ENCODE measurements at regions not wholly inside any gene's neighbourhood (a gene's known extent, or its start where the extent isn't known, plus 50 kb on each side); places are given as distances from the start of the nearest gene placed in this dataset.
"Not testable (repeated sequence)": the region's sequence is repeated elsewhere in the genome, so short reads cannot be mapped to it uniquely, and the experiment has no call there.

DNA sequence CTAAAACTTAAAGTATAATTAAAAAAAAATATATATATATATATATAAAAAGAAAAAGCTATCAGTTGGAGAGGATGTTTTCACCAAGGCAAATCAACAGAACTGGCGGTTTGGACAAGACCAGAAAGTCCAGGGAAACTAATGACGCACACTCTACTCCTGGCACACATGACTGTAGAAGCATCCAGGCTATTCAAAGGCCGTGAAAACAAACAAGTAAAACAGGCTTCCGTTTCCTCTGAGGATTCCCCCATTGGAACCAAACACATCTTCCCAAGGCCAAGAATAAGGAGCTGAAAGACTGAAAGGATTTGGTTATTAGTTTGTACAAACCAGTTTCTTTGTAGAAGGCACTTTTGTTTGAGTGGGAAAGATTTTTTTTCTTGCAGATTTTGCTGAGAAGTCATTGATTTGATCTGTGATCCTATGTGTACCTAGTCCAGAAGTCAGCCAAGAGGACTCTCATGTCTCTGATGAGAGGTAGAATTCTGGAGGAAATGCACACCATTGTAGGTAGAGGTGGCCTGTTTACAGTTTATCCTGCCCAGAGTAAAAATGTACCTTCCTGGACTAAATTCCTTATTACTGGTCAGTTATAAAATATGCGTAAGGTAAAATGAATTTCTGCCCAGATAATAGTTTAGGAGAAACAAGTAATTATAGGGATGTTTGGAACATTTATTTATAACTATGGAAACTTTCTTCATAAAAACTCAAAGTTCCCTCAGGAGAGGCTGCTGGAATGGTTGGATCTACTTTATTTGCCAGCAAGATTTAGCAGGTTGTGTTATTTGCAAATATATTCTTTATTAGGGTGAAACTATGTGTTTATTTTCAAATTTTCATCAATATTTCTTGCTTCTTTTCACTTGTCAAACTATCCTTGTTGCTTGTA, 66.5 kb downstream of the DMP1 start:
- Histone ChIP-seq H3K9ac (ENCODE audit: low read depth, low read length) (no peak overlapping the region), H3K4me3 (ENCODE audit: low read depth, low read length) (no peak overlapping the region), H3K27me3 (ENCODE audit: control insufficient read depth, insufficient read depth, low read length) (no peaks in the 10 kb centered on the region), H3K36me3 (ENCODE audit: control insufficient read depth, insufficient read depth, low read length) (no peaks in the 10 kb centered on the region), H3K4me1 (ENCODE audit: control insufficient read depth, insufficient read depth, low read length) (no peaks in the 10 kb centered on the region), H3K9me3 (ENCODE audit: control insufficient read depth, insufficient read depth, low read length) (no peaks in the 10 kb centered on the region), H3K27ac (ENCODE audit: low read depth, low read length) (no peak overlapping the region)

DNA sequence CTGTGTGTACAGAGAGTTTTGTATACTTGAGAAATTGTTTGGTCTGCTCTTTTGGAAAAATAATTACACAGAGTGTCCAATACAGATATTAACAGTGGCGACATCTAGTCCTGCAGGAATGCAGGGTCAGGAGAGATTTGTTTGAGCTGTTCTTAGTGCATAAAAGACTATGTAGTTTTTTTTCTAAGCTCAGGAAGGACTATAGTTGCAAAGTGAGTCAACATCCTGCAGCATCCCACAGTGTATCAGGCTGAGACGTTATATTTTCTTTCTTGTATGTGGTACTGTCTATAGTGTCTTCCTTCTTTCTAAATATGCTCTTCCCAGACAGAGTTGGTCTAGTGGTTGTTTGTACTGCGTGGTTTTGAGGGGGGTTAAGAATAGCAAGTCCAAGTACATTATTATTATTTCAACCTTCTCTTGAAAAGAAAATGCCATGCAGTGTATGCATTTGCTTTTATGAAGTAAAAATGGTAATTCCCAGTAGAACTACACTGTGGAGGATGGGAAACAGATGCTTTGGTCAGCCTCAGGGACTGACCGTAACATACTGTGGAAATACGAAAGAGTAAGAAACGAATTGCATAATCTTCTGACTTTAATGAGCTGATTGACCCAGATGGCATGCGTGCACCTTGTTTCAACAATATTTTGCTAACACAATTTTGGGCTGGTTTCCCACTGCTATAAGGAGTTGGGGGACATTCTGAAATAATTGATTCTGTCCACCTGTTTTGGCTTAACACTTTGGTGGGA, 67.4 kb downstream of the DMP1 start:
- no peaks in the 10 kb centered on the region for H3K4me1 ChIP-seq (ENCODE audit: control insufficient read depth, insufficient read depth, low read length)
- H3K36me3 ChIP-seq (ENCODE audit: control insufficient read depth, insufficient read depth, low read length) = no peaks in the 10 kb centered on the region
- no peak overlapping the region for H3K9ac ChIP-seq (ENCODE audit: low read depth, low read length)
- H3K4me3 ChIP-seq (ENCODE audit: low read depth, low read length) = no peak overlapping the region
- no peaks in the 10 kb centered on the region for H3K9me3 ChIP-seq (ENCODE audit: control insufficient read depth, insufficient read depth, low read length)
- no peaks in the 10 kb centered on the region for H3K27me3 ChIP-seq (ENCODE audit: control insufficient read depth, insufficient read depth, low read length)
- H3K27ac ChIP-seq (ENCODE audit: low read depth, low read length) = no peak overlapping the region

DNA sequence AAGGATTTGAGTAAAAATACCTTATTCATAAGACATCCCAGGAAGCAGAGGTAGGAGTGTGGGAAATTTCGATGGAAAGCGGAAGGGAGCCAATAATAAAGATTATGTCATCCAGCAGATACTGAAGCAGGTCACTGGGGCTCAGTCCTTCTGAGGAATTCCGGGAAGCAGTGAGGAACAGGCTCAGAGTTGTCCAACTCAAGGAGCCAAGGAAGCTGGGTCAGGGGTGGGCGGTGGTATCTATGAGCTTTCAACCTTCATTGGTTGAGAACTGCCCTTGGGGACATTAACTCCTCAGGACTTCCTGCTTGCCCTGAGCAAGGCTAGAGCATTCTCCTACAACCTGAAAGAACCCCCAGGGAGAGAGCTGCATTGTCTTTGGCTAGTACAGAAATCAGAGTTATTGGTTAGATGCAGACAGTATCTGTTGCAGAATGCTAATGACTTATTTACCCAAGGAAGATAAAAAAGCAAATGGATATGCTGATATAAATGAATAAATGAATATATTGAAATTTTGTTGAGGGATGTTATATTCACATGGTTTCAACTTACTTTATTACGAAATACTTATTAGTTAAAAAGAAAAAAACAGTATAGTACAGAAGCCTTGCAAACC, 68.2 kb downstream of the DMP1 start:
- Histone ChIP-seq H3K27ac (ENCODE audit: low read depth, low read length) (no peak overlapping the region), H3K27me3 (ENCODE audit: control insufficient read depth, insufficient read depth, low read length) (no peaks in the 10 kb centered on the region), H3K4me1 (ENCODE audit: control insufficient read depth, insufficient read depth, low read length) (no peaks in the 10 kb centered on the region), H3K4me3 (ENCODE audit: low read depth, low read length) (no peak overlapping the region), H3K9ac (ENCODE audit: low read depth, low read length) (no peak overlapping the region), H3K9me3 (ENCODE audit: control insufficient read depth, insufficient read depth, low read length) (0 out of 2 replicates have a peak, but pooled peaks cover 2% of the 10 kb centered on the region), H3K36me3 (ENCODE audit: control insufficient read depth, insufficient read depth, low read length) (no peaks in the 10 kb centered on the region)

DNA sequence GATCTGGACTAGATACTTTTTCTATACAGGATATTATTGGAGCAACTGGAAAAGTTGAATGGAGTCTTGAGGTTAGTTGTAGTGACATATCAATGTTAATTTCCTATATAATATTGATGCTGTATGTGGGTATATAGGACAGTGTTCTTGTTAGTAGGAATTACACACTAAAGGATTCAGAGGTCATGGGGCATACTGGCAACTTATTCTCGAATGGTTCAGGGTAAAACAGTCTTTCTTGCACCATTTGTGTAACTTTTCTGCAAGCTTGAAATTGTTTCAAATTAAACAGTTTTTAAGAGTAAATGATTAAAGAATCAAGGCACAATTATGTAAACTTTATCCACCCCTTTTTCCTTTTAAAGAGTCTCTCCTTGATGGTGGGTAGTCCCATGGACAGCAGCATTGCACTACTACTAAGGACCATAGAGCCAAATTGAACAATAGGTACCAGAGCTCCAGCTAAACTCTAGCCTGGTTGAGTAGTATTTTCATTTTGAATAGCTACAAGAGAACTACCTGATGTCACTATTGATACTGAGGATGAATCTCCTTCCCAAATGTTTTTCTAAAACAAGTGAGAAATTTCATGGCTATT, 70.1 kb downstream of the DMP1 start:
- no peaks in the 10 kb centered on the region for H3K4me1 ChIP-seq (ENCODE audit: control insufficient read depth, insufficient read depth, low read length)
- no peaks in the 10 kb centered on the region for H3K36me3 ChIP-seq (ENCODE audit: control insufficient read depth, insufficient read depth, low read length)
- H3K4me3 ChIP-seq (ENCODE audit: low read depth, low read length) = no peak overlapping the region
- H3K27ac ChIP-seq (ENCODE audit: low read depth, low read length) = no peak overlapping the region
- no peak overlapping the region for H3K9ac ChIP-seq (ENCODE audit: low read depth, low read length)
- no peaks in the 10 kb centered on the region for H3K27me3 ChIP-seq (ENCODE audit: control insufficient read depth, insufficient read depth, low read length)
- peaks cover 12% of the 10 kb centered on the region for H3K9me3 ChIP-seq (ENCODE audit: control insufficient read depth, insufficient read depth, low read length)

DNA sequence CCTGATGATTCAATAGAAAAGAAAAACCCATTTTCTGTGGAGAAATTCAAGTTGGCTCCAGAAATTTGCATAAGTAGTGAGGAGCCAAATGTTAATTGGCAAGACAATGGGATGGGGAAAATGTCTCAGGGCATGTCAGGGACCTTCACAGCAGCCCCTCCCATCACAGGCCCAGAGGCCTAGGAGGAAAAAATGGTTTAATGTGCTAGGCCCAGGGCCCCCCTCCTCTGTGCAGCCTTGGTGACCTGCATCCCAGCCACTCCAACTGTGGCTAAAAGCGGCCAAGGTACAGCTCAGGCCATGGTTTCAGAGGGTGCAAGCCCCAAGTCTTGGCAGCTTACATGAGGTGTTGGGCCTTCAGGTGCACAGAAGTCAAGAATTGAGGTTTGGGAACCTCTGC, 74.1 kb upstream of the IBSP start:
- H3K4me3 ChIP-seq (ENCODE audit: low read depth, low read length) = not testable (repeated sequence)

DNA sequence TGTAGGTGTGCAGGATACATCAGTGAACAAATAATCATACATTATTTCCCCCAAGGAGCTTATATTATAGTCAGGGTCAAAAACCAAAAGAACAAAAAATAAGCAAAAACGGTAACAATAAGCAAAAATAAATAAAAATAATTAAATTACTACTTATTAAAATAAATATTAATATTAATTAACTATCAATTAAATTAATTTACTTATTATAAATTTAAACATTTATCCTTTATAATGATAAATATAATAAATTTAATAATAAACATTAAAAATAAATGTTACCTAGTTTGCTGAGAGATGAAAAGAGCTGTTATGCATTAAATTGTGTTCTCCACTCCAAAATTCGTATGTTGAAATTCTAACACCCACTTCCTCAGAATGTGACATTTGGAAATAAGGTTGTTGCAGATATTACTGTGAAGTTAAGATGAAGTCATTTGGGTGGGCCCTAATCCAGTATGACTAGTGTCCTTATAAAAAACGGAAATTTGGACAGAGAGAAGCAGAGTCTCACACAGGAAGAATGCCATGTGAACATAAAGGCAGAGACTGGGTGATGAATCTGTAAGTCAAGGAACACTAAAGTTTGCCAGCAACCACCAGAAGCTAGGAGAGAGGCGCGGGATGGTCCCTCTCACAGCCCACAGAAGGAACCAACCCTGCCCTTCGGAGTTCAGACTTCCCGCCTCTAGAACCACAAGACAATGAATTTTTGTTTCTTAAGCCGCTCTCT, 67.2 kb upstream of the IBSP start:
- Histone ChIP-seq H3K27me3 (ENCODE audit: control insufficient read depth, insufficient read depth, low read length) (no peaks in the 10 kb centered on the region), H3K4me1 (ENCODE audit: control insufficient read depth, insufficient read depth, low read length) (peaks cover 9% of the 10 kb centered on the region), H3K9ac (ENCODE audit: low read depth, low read length) (no peak overlapping the region), H3K36me3 (ENCODE audit: control insufficient read depth, insufficient read depth, low read length) (no peaks in the 10 kb centered on the region), H3K4me3 (ENCODE audit: low read depth, low read length) (no peak overlapping the region), H3K27ac (ENCODE audit: low read depth, low read length) (no peak overlapping the region), H3K9me3 (ENCODE audit: control insufficient read depth, insufficient read depth, low read length) (peaks cover under 1% of the 10 kb centered on the region; the same call in 1 of the 2 replicates)

More for the DNA sequence above, 74.1 kb upstream of the IBSP start:
- H3K9ac ChIP-seq (ENCODE audit: low read depth, low read length); H3K27ac ChIP-seq (ENCODE audit: low read depth, low read length); H3K4me1 ChIP-seq (ENCODE audit: control insufficient read depth, insufficient read depth, low read length); H3K27me3 ChIP-seq (ENCODE audit: control insufficient read depth, insufficient read depth, low read length); H3K36me3 ChIP-seq (ENCODE audit: control insufficient read depth, insufficient read depth, low read length): not testable (repeated sequence)
- H3K9me3 ChIP-seq (ENCODE audit: control insufficient read depth, insufficient read depth, low read length) = peaks cover 28% of the 10 kb centered on the region

DNA sequence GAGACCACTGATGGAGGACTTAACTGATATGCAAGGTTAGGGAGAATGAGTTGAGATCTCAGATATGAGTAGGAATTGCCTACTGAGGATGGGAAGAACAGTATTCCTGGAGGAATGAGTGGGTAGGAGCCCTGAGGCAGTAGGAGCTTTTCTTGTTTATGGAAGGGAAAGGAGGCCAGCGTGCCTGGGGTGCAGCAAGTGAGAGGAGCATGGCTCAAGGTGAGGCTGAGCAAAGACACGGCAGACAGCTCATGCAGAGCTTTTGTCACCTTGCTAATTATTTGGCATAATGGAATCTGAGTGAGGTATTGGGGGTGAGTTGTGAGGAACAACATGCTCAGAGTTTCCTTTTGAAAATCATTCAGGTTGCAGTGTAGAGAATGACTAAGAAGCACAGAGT, 65.3 kb upstream of the IBSP start:
- Histone ChIP-seq H3K27me3 (ENCODE audit: control insufficient read depth, insufficient read depth, low read length) (no peaks in the 10 kb centered on the region), H3K9me3 (ENCODE audit: control insufficient read depth, insufficient read depth, low read length) (no peaks in the 10 kb centered on the region), H3K4me1 (ENCODE audit: control insufficient read depth, insufficient read depth, low read length) (peaks cover 9% of the 10 kb centered on the region), H3K4me3 (ENCODE audit: low read depth, low read length) (no peak overlapping the region), H3K36me3 (ENCODE audit: control insufficient read depth, insufficient read depth, low read length) (no peaks in the 10 kb centered on the region), H3K27ac (ENCODE audit: low read depth, low read length) (peak overlapping the region; percentile 42), H3K9ac (ENCODE audit: low read depth, low read length) (no peak overlapping the region)

DNA sequence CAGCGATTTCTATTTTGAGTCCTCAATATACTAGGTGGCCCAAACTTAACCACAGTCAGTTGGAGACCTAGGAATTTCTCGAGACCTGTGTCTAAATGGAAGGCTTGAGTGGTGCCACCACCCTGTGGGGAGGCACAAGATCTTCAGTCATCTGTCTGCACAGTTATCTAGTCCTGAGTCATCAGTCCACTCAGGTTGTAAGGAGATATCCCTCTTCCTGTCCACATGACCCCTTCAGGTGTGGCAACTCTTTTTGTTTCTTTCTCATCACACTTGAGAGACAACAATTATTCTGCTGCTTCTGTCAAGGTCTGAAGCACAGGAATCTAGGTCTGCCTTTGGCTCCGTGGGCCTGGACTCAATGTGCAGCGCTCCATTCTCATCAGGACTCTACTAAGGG, 64.4 kb upstream of the IBSP start:
- no peaks in the 10 kb centered on the region for H3K9me3 ChIP-seq (ENCODE audit: control insufficient read depth, insufficient read depth, low read length)
- no peaks in the 10 kb centered on the region for H3K27me3 ChIP-seq (ENCODE audit: control insufficient read depth, insufficient read depth, low read length)
- H3K9ac ChIP-seq (ENCODE audit: low read depth, low read length) = no peak overlapping the region
- no peak overlapping the region for H3K4me3 ChIP-seq (ENCODE audit: low read depth, low read length)
- no peak overlapping the region for H3K27ac ChIP-seq (ENCODE audit: low read depth, low read length)
- H3K36me3 ChIP-seq (ENCODE audit: control insufficient read depth, insufficient read depth, low read length) = no peaks in the 10 kb centered on the region
- peaks cover 9% of the 10 kb centered on the region for H3K4me1 ChIP-seq (ENCODE audit: control insufficient read depth, insufficient read depth, low read length)

DNA sequence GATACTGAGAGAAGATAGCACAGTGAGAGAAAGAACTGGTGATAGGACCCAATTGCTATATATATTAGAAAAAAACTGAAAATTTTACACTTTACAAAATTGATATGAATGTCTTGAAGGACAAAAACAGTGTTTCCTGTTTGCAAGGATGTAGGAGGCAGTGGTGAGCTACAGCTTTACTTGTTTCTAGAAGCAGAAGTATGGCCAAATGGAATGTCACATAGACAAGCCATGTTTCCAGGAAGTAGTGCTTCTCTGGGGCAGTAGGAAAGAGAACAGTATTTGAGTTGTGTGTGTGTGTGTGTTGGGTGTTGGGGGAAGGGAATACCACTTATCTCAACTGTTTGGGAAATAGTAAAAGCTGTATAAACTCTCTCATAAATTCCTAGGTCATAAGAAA, 60.9 kb upstream of the IBSP start:
- H3K27me3 ChIP-seq (ENCODE audit: control insufficient read depth, insufficient read depth, low read length) = no peaks in the 10 kb centered on the region
- no peak overlapping the region for H3K9ac ChIP-seq (ENCODE audit: low read depth, low read length)
- no peaks in the 10 kb centered on the region for H3K9me3 ChIP-seq (ENCODE audit: control insufficient read depth, insufficient read depth, low read length)
- H3K4me1 ChIP-seq (ENCODE audit: control insufficient read depth, insufficient read depth, low read length) = peaks cover 12% of the 10 kb centered on the region
- H3K36me3 ChIP-seq (ENCODE audit: control insufficient read depth, insufficient read depth, low read length) = no peaks in the 10 kb centered on the region
- H3K27ac ChIP-seq (ENCODE audit: low read depth, low read length) = no peak overlapping the region
- no peak overlapping the region for H3K4me3 ChIP-seq (ENCODE audit: low read depth, low read length)

DNA sequence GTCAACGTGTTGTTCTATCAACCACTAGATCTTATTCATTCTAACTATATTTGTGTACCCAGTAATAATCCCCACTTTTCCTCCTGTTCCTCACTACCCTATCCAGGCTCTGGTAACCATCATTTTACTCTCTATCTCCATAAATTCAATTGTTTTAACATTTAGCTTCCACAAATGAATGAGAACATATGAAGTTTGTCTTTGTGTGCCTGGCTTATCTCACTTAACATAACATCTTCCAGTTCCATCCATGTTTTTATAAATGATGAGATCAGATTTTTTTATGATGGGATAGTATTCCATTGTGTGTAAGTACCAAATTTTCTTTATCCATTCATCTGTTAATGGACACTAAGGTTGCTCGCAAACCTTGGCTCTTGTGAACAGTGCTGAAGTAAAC, 59.9 kb upstream of the IBSP start:
- no peaks in the 10 kb centered on the region for H3K9me3 ChIP-seq (ENCODE audit: control insufficient read depth, insufficient read depth, low read length)
- no peaks in the 10 kb centered on the region for H3K36me3 ChIP-seq (ENCODE audit: control insufficient read depth, insufficient read depth, low read length)
- H3K4me3 ChIP-seq (ENCODE audit: low read depth, low read length) = no peak overlapping the region
- H3K27me3 ChIP-seq (ENCODE audit: control insufficient read depth, insufficient read depth, low read length) = no peaks in the 10 kb centered on the region
- H3K27ac ChIP-seq (ENCODE audit: low read depth, low read length) = no peak overlapping the region
- peaks cover 4% of the 10 kb centered on the region for H3K4me1 ChIP-seq (ENCODE audit: control insufficient read depth, insufficient read depth, low read length)
- no peak overlapping the region for H3K9ac ChIP-seq (ENCODE audit: low read depth, low read length)

All from HUES48 (cell line).